NCI-H2196 (cell line): ENCODE measurements at regions not wholly inside any gene's neighbourhood (a gene's known extent, or its start where the extent isn't known, plus 50 kb on each side); places are given as distances from the start of the nearest gene placed in this dataset.

ENCODE experiments used
- DNase-seq: peaks from one replicate; lab custom pipeline; 2025; ENCODE audit not compliant: unreplicated experiment; lab: John Stamatoyannopoulos, UW

DNA sequence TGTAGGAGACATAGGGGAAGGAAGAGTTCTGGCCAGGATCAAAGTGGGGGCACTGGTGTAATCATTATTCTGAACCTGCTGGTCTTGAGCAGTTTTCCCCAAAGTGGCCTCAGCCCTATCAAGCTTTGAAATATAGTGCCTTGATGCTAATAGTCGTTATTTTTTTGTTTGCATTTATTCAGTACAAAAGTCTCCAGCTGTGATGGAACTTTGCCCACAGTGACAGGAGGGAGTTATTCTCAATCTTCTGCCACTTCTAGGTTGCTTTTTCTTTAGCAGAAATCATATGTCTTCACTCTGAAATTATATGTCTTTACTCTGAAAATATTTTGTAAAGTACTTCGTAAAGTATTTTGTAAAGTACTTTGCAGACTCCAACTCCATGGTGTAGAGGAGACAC, 93.1 kb downstream of the FAT3 start:
- DNase-seq: no peak

DNA sequence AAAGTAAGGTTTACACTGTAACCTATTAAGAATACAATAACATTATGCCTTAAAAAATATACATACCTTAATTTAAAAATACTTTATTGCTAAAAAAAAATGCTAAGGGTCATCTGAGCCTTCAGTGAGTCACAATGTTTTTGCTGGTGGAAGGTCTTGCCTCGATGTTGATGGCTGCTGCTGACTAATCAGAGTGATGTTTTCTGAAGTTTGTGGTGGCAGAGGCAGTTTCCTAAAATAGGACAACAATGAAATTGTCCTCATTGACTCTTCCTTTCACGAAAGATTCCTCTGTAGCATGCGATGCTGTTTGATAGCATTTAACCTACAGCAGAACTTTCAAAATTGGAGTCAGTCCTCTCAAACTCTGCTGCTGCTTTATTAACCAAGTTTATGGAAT, 97.6 kb downstream of the FAT3 start:
- no peak for DNase-seq

DNA sequence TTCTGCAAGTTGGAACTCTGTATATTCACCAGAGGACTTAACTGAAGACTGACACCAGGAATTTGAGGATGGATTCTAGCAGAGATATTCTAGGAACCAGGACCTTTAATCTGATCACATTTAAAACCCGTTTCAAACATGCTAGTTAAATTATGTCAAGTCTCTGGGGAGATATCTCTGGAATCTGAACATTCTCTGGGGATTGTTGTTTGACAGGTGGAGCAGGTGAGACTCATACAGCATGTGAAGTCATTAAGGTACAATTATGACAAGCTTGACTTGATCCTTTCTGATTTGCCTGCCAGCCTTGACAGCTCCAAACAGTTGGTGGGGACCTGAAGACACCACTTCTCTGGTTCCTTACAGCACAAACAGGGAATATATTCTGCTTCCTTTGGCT, 100.3 kb downstream of the FAT3 start:
- DNase-seq: no peak

DNA sequence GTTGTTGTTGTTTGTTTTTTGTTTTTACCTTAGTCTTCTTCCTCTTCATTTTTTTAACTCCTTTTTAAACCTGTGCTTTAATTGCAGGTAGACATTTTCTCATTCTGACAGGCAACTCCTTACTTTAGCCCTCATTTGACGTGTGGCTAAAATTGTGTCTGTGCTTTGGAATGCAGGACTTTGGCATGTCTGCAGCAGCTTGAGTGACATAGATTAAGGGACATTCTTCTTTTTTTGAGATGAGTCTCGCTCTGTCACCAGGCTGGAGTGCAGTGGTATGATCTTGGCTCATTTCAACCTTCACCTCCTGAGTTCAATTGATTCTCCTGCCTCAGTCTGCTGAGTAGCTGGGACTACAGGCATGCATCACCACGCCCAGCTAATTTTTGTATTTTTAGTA, 100.8 kb downstream of the FAT3 start:
- no peak for DNase-seq

DNA sequence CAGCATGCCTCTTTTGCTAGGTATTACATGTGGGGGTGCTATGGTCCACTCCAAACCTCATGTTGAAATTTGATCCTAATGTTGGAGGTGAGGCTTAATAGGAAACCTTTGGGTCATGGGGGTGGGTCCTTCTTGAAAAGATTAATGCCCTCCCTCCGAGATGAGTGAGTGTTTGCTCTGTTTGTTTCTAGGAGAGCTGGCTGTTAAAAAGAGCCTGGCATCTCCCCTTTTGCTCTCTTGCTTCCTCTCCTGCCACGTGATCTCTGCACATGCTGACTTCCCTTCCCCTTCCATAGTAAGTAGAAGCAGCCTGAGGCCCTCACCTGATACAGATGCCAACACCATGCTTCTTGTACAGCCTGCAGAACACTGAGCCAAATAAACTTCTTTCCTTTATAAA, 104.5 kb downstream of the FAT3 start:
- DNase-seq: no peak

DNA sequence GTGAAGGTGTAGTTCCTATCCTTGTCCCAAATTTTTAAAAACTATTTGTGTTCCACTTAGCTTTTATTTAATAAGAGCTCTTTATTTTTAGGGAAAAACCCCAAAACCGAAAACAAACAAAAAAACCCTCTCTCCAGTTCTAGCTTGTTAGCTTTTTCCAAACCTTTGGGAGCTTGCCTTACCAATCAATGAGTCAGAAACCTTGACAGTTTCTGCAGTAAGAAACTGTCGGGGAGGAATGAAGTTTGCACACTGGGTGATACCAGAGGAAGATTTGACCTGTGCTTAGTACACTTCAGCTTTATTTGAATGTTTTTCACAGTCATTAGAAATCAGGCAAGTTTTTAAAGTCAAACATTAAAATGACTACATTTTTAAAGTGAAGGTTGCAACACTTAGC, 105.0 kb downstream of the FAT3 start:
- DNase-seq: no peak

DNA sequence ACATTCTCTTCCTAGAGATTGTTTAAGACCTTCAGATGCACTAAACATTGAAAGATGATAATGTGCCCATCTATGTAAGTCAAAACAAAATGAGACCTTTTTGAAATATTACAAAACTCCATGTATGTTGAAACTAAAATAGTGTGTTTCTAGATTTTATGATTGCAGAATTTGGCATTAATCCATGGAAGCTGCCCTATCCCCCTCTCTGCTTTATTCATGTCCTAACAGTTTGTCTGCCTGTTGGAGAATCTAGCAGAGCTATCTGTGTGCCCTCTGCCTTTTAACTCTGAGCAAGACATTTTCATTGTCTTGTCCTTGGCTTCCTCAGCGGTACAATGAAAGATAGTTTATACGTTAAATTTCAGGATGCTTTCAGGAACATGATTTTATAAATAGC, 105.5 kb downstream of the FAT3 start:
- DNase-seq: no peak

DNA sequence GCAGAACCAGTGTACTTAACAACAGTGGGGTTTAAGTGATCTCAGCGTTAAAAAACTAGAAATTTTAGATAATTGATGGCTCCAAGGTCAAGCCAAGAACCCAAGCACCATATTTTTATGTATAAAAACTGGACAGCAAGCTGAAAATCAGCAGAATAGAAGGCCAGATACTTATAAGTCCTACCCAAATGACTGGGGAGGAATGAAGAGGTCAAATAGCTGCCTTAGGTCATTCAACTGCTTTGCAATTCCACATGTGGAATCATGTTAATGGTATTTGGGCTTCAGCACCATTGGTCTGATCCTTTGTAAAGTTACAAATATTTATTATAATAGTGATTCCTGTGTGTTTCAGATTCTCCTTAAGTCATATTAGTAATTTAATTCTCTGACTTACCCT, 108.4 kb downstream of the FAT3 start:
- no peak for DNase-seq

DNA sequence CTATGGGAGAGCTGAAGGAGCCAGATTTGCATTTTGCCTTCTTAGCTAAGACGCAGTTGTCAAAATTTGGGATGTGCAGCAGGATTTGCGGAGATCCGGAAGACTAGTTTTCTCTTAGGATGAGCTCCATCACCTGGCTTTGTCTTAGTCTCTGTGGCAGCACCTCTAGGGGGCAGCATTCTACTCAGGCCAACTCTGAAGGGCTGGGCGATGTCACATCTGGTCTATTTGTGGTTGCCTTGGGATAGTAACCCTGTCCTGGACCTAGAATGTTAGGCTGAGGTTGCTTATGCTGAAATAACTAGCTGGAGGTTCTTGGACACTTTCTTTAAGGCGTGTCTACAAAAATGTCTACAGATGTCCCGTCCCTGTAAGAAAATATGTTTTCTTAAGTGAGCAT, 116.2 kb downstream of the FAT3 start:
- DNase-seq: no peak

DNA sequence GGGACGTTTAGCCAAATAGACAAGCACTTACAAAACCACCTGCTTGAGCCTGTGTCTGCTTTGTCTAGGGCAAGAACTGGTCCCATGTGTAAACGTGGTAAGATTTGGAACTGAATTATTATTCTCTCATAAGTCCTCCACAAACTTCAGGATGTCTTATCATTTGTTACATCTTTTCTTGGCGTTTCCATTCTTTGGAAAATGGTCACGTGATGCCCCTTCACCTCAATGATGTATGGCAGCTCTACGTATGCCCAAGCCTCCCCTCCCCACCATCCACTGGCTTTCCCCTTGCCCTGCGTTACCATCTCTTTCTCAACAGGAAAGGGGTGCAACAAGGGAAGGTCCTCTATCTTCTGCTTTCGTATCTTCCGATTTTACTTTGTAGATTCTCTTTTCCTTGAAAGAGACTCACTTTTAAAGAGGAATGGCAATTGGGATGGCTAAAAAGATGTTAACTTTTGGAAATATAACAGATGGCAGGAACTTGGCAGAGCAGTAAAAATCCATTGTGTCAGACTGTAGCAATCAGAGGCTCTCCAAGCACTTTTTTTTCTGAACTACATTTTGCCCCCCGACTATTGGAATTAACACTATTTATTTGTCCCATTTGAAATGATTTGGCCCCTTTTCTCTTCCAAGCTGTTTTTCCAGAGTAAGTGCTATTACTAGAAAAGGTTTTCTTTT, 117.6 kb downstream of the FAT3 start:
- DNase-seq: no peak

DNA sequence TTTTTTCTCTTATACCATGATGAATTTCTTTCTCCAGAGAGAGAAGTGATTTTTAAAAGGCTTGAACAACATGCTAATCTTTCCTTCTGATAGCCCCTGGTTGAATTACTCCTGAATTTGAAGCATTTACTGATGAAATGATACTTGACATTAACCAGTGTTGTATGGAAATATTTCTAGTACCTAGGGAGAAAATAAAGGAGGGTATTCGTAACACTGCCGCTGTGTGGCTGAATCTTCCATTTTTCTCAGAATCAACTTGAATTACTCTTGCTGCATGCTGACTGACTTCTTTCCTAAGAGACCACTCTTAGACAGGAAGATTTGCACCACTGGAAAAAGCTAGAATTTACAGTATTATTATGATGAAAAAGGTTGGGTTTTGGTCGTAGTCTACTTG, 118.3 kb downstream of the FAT3 start:
- no peak for DNase-seq

DNA sequence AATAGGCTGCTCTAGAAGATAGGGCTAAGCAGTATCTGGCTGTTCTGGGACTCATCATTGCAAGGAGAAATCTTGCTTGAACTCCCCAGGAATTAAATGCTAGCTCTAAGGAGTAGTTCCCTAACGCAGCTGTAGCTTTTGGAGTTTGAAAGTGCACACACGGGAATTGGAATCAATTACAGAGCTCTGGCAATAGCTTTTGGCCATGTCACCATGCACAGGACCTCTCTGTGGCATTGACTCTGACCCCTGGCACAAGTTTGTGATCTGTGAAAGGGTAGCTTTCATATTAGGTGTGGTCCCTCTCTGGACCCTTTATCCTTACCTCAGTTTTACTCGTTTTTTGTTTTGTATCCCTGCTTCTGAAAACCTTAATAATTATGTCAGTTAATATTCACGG, 121.6 kb downstream of the FAT3 start:
- no peak for DNase-seq

DNA sequence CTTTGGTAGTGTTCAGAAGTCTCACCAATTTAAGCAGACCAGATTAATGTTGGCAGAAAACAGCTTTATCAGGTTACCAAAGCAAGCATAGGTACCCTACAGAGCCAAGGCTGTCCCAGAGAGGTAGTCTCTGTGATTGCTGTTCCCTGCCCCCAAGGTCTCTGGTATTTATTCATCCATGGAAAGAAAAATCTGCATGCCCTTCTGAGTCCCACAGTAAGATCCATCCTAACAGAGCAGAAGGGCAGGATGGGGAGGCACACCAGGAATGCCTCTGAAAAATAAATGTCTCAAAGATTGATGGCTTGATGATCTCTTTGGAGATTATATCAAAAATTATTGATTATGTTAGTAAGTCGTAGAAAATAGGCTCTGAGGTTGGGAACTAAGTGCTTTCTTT, 122.8 kb downstream of the FAT3 start:
- DNase-seq: no peak

DNA sequence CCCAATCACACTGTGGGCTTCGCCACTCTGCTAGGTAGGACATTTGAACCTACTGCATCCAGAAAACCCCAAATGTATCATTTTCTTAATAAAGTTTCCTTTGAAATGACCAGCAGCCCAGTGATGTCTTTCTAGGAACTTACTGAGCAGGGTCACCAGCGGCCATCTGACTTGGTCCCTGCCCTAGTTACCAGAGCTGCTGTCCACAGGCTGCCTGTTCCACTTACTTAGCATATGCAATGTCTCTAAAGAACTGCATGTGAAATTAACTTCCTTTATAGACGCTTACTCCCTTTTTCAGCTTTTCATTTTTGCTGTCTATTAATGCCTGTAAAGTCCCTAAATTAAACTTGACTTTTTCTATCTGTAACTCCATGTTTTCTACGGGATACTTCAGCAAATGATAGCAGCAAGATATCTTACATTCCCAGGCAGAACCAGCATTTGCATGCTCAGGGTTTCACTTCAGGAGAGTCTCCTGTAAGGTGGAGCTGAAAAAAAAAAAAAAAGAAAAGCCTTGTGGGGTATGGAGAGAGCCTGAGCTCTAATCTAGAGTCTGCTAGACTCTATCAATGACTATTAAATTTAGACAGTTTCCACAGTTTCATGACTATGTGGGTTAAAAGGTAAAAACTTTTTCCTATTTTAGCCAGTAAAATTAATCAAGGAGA, 125.0 kb downstream of the FAT3 start:
- no peak for DNase-seq

DNA sequence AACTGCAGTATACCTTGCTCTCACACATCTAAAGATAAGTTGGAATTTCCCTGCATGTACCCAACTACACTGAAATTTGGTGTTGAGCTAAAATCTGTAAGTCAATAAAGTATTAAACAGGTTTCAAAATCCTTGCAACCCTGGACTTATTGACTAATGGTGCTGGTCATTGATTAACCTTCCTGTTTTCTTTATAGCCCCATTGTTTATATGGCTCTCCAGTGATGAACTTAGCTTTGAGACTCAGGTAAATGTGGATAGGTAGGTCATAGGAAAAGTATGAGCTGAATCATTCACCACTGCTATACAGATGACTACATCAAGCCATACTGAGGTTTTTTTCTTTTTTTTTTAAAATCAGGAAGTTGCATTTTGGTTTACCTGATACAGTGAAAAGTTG, 132.7 kb downstream of the FAT3 start:
- no peak for DNase-seq

DNA sequence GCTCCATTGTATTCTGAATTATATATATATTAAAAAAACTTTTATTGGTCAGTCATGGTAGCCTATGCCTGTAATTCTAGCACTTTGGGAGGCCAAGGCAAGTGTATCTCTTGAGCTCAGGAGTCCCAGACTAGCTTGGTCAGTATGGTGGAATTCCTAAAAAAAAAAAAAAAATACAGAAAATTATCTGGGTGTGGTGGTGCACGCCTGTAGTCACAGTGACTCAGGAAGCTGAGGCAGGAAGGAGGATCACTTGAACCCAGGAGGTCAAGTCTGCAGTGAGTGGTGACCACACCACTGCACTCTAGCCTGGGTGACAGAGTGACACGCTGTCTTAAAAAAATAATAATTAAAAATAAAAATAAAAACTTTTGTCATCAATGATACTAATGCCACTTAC, 133.2 kb downstream of the FAT3 start:
- no peak for DNase-seq

DNA sequence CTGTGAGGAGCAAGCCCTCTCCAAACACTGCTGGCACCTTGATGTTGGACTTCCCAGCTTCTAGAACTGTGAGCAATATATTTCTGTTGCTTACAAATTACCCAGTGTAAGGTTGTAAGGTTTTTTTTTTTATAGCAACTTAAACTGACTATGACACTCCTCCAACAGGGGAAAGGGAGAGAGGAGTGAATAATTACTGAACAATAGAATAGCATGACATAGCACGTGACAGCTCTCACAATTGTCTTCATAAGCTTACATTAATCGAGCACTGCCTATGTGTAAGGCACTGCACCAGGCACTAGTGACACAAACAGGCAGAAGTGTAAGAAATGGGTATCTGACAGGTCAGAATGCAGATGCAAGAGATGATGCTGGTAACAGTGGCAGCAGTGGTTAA, 136.9 kb downstream of the FAT3 start:
- DNase-seq: no peak

DNA sequence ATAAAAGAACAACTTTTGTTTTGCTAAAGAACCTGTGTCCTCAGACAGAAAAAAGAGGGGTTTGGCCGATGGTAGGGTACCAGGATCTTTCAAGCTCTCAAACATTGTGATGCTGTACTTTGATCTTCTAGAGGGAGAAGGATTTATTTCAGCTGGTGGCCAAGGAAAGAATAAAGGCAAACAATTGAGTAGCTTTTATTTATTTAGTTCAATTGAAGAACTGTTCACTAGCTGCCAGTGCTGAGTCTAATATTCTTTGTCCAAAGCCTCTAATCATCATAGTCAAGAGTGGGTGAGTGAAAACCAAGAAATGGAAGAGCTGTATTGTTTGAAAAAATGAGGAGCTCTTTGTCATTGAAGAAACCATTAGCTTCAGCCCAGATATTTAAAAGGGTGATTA, 138.4 kb downstream of the FAT3 start:
- DNase-seq: no peak

DNA sequence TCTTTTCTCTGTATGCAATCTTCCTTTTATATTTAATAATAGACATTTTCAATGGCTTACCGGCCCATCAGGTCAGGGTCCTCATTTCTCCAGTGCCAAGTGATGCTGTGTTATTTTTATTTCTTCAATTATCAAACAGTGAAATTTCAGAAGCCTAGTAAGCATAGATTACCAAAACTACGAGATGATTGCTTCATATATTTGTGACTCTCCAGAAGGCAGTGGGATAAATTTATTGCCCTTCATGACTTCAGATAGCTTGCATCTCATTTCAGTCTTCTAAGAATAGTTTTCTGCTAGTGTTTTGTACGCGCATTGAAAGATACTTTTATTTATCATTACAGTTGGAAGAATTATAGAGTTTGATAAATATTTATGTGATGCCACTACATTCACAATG, 139.6 kb downstream of the FAT3 start:
- DNase-seq: no peak

DNA sequence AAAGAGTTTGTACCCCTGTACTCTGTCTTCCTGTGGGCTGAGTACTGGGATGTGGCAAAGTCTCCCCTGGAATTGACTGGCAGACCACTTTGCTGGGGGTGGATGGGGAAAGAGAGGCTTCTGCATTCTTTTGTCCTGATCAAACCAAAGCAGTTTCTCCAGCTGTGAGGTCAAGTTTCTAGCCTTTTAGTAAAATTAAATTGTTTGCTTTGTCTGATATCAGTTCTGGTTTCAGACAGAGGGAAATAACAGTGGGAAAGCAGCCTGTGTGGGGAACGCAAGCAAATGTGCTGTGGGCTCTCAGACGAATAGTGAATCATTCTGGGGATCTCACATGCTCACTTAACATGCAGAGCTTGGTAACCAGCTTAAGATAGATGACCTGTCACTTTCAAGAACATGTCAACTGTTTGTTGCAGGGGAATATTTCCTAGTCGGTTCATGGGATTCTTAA, 151.6 kb downstream of the FAT3 start:
- no peak for DNase-seq

DNA sequence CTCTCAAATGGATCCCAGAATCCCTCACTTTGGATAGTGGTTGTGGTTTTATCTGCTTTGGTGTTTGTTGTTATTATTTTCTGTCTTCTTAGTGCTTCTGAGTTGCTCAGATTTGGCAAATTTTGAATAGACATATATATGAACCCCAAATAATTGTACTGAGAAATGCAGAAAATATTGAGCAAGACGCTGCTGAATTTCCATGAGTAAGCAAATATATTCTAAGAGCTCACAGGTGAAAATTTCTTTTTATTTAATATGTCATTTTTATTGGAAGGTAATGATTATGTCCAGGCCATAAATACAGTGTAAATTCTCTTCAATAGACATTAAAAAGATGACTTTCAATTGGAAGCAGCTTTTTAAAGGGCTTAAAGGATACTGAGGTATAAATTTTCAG, 152.1 kb downstream of the FAT3 start:
- DNase-seq: no peak

DNA sequence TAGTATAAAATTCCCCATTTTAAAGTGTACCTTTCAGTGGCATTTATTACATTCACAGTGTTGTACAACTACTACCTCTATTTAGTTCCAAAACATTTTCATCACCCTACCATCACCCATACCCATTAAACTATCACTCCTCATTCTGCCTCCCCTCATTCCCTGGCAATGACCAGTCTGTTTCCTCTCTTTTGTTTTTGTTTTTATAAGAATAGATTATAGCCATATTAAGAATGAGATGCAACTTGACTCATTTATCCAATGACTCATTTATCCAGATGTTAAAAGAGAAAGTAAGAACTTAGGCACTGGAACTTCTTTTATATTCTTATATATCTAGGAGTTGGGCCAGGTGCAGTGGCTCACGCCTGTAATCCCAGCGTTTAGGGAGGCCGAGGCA, 156.3 kb downstream of the FAT3 start:
- no peak for DNase-seq

DNA sequence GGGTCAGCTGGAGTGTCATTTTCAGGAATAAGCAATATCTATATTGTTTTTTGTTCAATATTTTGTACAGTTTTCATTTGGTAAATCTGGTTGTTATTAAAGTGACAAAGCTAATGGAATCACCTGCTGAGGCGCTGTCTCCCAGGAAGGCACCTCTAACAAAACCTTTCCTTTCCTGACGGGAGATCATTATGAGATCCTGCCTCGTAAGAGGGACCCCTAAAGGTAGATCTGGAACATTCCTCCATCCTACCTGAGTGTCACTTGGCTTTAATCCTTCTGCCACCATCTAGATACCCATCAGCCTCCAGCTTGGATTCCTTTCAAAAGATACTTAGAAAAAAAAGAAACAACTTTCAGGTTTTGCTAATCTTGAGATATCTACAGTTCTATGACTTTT, 157.7 kb downstream of the FAT3 start:
- no peak for DNase-seq
